Stimulated activated effector memory CD8-positive, alpha-beta T cell treated with anti-CD3 and anti-CD28 coated beads, Interleukin-12 subunit alpha, Interleukin-12 subunit beta, amount 100 ng/mL, for 72 hours (primary cell): ENCODE measurements at regions not wholly inside any gene's neighbourhood (a gene's known extent, or its start where the extent isn't known, plus 50 kb on each side); places are given as distances from the start of the nearest gene placed in this dataset.
A peak's percentile ranks its signal among the peaks of the same experiment; 100 is the strongest.

Source experiments
- ATAC-seq: fragments of 150-1000 bp; cut with Tn5 transposase; 2 replicates; pipeline ENCODE4 v1.10.0; 2021
- DNase-seq, 2 donors: peaks; one replicate each; pipeline ENCODE4 v3.0.0; 2021 to 2022; ENCODE audit warnings: low spot score in 2 of 2
- H3K27ac Mint-ChIP-seq: one replicate; pipeline ENCODE4 v1.8.0; 2022; ENCODE audit warnings: mild to moderate bottlenecking, mixed read lengths
- H3K36me3 Mint-ChIP-seq: one replicate; pipeline ENCODE4 v1.8.0; 2022; ENCODE audit warnings: mild to moderate bottlenecking, mixed read lengths
- H3K4me1 Mint-ChIP-seq: one replicate; pipeline ENCODE4 v1.8.0; 2022; ENCODE audit warnings: mixed read lengths
- H3K4me3 Mint-ChIP-seq: one replicate; pipeline ENCODE4 v1.8.0; 2022; ENCODE audit warnings: mild to moderate bottlenecking, mixed read lengths
- H3K9me3 Mint-ChIP-seq: one replicate; pipeline ENCODE4 v1.8.0; 2022; ENCODE audit warnings: mixed read lengths

DNA sequence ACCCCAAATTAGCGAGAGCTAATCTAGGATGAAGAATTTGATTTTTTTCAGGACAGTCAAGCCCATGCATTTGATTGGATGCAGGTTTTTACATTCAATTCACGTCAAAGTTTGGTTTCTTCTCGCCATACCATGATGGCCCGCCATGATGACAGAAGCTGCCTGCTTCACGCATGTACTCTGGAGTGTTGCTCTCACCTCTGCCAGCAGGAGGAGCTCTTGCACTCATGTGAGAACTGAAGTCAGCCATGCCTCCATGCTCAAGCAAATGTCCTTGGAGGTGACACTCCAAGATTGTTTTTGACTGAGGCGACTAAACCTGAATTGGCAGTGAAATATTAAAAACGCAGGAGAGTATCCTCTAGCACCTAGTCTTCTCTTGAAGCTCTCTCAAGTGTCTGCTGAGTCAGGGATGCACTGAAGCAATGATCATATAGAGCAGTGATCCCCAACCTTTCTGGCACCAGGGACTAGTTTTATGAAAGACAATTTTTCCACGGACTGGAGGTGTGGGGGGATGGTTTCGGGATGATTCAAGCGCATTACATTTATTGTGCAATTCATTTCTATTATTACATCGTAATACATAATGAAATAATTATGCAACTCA is 120.9 kb downstream of the SAMMSON start:
- no peak overlapping the region for H3K27ac Mint-ChIP-seq
- no peaks in the 10 kb centered on the region for H3K36me3 Mint-ChIP-seq
- H3K4me3 Mint-ChIP-seq: no peak overlapping the region
- DNase-seq: peak; percentile 22 to 73
- H3K4me1 Mint-ChIP-seq: no peaks in the 10 kb centered on the region
- H3K9me3 Mint-ChIP-seq: no peaks in the 10 kb centered on the region
- no peak for ATAC-seq

DNA sequence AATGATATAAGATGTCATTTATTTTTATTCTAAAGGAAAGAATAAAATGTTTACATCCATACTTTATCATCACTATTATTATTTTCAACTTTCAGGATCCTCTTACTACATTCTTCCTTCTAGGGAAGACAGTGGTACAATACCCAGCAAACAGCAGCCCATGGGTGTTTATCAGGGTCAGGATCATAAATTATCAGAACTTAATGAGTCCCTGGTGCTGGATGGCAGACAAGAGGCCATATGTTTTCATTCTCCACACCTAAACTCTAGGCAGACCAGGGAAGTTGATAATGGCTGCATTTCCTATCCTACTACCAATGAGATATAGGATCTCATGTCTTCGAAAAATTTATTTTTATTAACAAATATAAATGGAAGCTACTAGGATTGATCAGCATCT is 127.7 kb downstream of the SAMMSON start:
- H3K36me3 Mint-ChIP-seq: no peaks in the 10 kb centered on the region
- no peak for DNase-seq
- no peaks in the 10 kb centered on the region for H3K4me1 Mint-ChIP-seq
- H3K4me3 Mint-ChIP-seq: no peak overlapping the region
- H3K27ac Mint-ChIP-seq: no peak overlapping the region
- no peak for ATAC-seq
- H3K9me3 Mint-ChIP-seq: no peaks in the 10 kb centered on the region

DNA sequence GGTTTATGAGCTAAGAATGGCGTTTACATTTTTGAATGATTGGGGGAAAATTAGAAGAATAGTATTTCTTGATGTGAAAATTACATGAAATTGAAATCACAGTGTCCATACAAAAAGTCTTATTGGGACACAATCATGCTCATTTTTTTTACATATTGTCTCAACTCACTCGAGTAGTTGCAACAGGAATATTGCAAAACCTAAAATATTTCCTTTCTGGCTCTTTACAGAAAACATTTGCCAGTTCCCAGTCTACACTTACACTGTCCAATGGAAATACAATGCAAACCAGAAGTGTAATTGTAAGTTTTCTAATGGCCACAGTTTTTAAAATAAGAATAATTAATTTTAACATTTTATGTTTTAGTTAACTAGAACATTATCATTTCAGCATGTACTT is 137.8 kb downstream of the SAMMSON start:
- Mint-ChIP-seq H3K4me1 (no peaks in the 10 kb centered on the region), H3K9me3 (peaks cover 7% of the 10 kb centered on the region), H3K27ac (no peak overlapping the region), H3K4me3 (no peak overlapping the region), H3K36me3 (no peaks in the 10 kb centered on the region)
- ATAC-seq: no peak
- DNase-seq: no peak

DNA sequence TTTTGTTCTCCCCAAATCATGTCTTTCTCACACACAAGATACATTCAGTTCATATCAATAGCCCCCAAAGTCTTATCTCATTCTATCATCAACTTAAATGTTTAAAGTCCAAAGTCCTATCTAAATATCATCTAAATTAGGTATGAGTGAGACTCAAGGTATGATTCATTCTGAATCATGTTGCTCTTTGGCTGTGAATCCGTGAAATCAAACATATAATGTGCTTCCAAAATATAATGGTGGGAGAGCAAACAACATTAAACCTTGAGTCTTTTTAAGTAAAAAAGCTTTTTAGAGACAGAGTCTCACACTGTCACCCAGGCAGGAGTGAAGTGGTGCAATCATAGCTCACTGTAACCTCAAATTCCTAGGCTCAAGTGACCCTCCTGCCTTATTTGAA is 139.1 kb downstream of the SAMMSON start:
- H3K27ac Mint-ChIP-seq: no peak overlapping the region
- ATAC-seq (no peak), DNase-seq (no peak)
- no peak overlapping the region for H3K4me3 Mint-ChIP-seq
- no peaks in the 10 kb centered on the region for H3K36me3 Mint-ChIP-seq
- H3K9me3 Mint-ChIP-seq: peaks cover 7% of the 10 kb centered on the region
- H3K4me1 Mint-ChIP-seq: no peaks in the 10 kb centered on the region
